ENCODE measurements at regions not wholly inside any gene's neighbourhood (a gene's known extent, or its start where the extent isn't known, plus 50 kb on each side); places are given as distances from the start of the nearest gene placed in this dataset.

GRCh38 chr1:30295674-30296073 is 427.7 kb downstream of the MATN1 start:
- no peak overlapping the region for H3K27ac ChIP-seq
- no peaks in the 10 kb centered on the region for H3K36me3 ChIP-seq
- no peak overlapping the region for H3K4me3 ChIP-seq
- intact Hi-C loops (cut with DNase I), result no loop called here
- no peak for DNase-seq
- WGBS, 3 donors, result 75 to 83% (median 82%) methylated on average over 4 of the region's 4 CpGs
- H3K9me3 ChIP-seq, result peaks cover 0 to 7% of the 10 kb centered on the region in 2 donors
- TF ChIP-seq POLR2A (IDR thresholded peaks at IDR 0.05) (no peak), CTCF (IDR thresholded peaks at IDR 0.05) (no peak), EP300 (IDR thresholded peaks at IDR 0.05) (no peak)
- no peaks in the 10 kb centered on the region for H3K27me3 ChIP-seq
- no peaks in the 10 kb centered on the region for H3K4me1 ChIP-seq (ENCODE audit: insufficient read depth)

- intact Hi-C loops (cut with DNase I), result no loop called here
- Histone ChIP-seq H3K27me3 (no peaks in the 10 kb centered on the region), H3K36me3 (no peaks in the 10 kb centered on the region), H3K9me3 (peaks cover 0 to 7% of the 10 kb centered on the region in 2 donors), H3K27ac (no peak overlapping the region), H3K4me1 (ENCODE audit: insufficient read depth) (no peaks in the 10 kb centered on the region), H3K4me3 (no peak overlapping the region)
- 13 to 32% (median 28%) methylated on average over 2 of the region's 2 CpGs for WGBS, 3 donors
- DNase-seq, result no peak
- TF ChIP-seq POLR2A (IDR thresholded peaks at IDR 0.05) (no peak), EP300 (IDR thresholded peaks at IDR 0.05) (no peak), CTCF (IDR thresholded peaks at IDR 0.05) (no peak)
Measured at GRCh38 chr1:30295266-30295665, 428.1 kb downstream of the MATN1 start.

GRCh38 chr1:30294508-30294907 is 428.9 kb downstream of the MATN1 start:
- H3K4me1 ChIP-seq (ENCODE audit: insufficient read depth), result no peaks in the 10 kb centered on the region
- no peak overlapping the region for H3K4me3 ChIP-seq
- no peaks in the 10 kb centered on the region for H3K36me3 ChIP-seq
- TF ChIP-seq POLR2A (IDR thresholded peaks at IDR 0.05) (no peak), CTCF (IDR thresholded peaks at IDR 0.05) (no peak), EP300 (IDR thresholded peaks at IDR 0.05) (no peak)
- 70 to 73% (median 71%) methylated on average over 1 of the region's 1 CpG for WGBS, 3 donors
- intact Hi-C loops (cut with DNase I), result no loop called here
- no peak for DNase-seq
- H3K9me3 ChIP-seq, result peaks cover 0 to 7% of the 10 kb centered on the region in 2 donors
- no peaks in the 10 kb centered on the region for H3K27me3 ChIP-seq
- no peak overlapping the region for H3K27ac ChIP-seq

- DNase-seq, result no peak
Measured at GRCh38 chr1:30292451-30292850, 430.9 kb downstream of the MATN1 start.

More at GRCh38 chr1:30292451-30292850, 430.9 kb downstream of the MATN1 start:
- intact Hi-C loops (cut with DNase I), result no loop called here
- Histone ChIP-seq H3K4me1 (ENCODE audit: insufficient read depth) (no peaks in the 10 kb centered on the region), H3K27me3 (no peaks in the 10 kb centered on the region), H3K4me3 (no peak overlapping the region), H3K36me3 (no peaks in the 10 kb centered on the region), H3K9me3 (peaks cover 0 to 7% of the 10 kb centered on the region in 2 donors), H3K27ac (no peak overlapping the region)
- no peak for TF ChIP-seq POLR2A (IDR thresholded peaks at IDR 0.05)
- no peak for TF ChIP-seq EP300 (IDR thresholded peaks at IDR 0.05)
- no peak for TF ChIP-seq CTCF (IDR thresholded peaks at IDR 0.05)
- WGBS, 3 donors, result 19 to 48% (median 26%) methylated on average over 3 of the region's 3 CpGs

All from ovary (tissue), 7 donors.